CD14-positive monocyte (primary cell): ENCODE measurements at regions not wholly inside any gene's neighbourhood (a gene's known extent, or its start where the extent isn't known, plus 50 kb on each side); places are given as distances from the start of the nearest gene placed in this dataset.

Experiments used
- DNase-seq, 3 donors: peaks; one replicate each; pipeline ENCODE4 v3.0.0-alpha.2; 2011 to 2022
- H2AFZ ChIP-seq: 2 replicates; pipeline ENCODE4 v1.6.0; 2012; ENCODE audit warnings: mild to moderate bottlenecking, low read depth, low read length, inconsistent platforms; ENCODE audit not compliant: insufficient read depth, poor library complexity, severe bottlenecking
- H3K27ac ChIP-seq, 2 donors: 1 replicate in 1 of 2; 2 replicates in 1 of 2; pipeline ENCODE4 v1.5.1; 2012 to 2013; ENCODE audit warnings: low read length in 2 of 2, control low read depth in 1 of 2, inconsistent platforms in 1 of 2, low read depth in 1 of 2, mild to moderate bottlenecking in 1 of 2
- H3K27me3 ChIP-seq, 2 donors: one replicate each; pipeline versions ENCODE4 v1.6.0 to v1.6.1; 2011 to 2013; ENCODE audit warnings: low read length in 2 of 2; ENCODE audit not compliant: control insufficient read depth in 2 of 2, insufficient read depth in 2 of 2
- H3K36me3 ChIP-seq, 2 donors: replicated peaks in 1 of 2; 1 replicate in 1 of 2; 2 replicates in 1 of 2; pipeline versions ENCODE4 v1.5.1 to v1.6.1; 2012 to 2013; ENCODE audit warnings: low read length in 2 of 2, control low read depth in 1 of 2, inconsistent platforms in 1 of 2, mild to moderate bottlenecking in 1 of 2; ENCODE audit not compliant: insufficient read depth in 2 of 2, control insufficient read depth in 1 of 2
- H3K4me1 ChIP-seq, 2 donors: 1 replicate in 1 of 2; 2 replicates in 1 of 2; pipeline versions ENCODE4 v1.5.1 to v1.6.1; 2012 to 2013; ENCODE audit warnings: low read length in 2 of 2, control low read depth in 1 of 2, inconsistent platforms in 1 of 2, mild to moderate bottlenecking in 1 of 2, moderate library complexity in 1 of 2; ENCODE audit not compliant: insufficient read depth in 2 of 2, control insufficient read depth in 1 of 2
- H3K4me2 ChIP-seq: replicated peaks from 2 replicates; pipeline ENCODE3; 2012; ENCODE audit warnings: low read length, moderate library complexity, mild to moderate bottlenecking; ENCODE audit not compliant: poor library complexity, severe bottlenecking; ENCODE audit errors: extremely low read depth
- H3K4me3 ChIP-seq, 3 experiments: fragments of 200-600 bp in 1 of 3; sonication (generic) in 1 of 3; replicated peaks in 1 of 3; 1 replicate in 2 of 3; 2 replicates in 1 of 3; pipeline ENCODE4 v1.5.1; 2011 to 2013; ENCODE audit warnings: low read length in 3 of 3, mild to moderate bottlenecking in 3 of 3, control low read depth in 2 of 3, low read depth in 2 of 3, inconsistent platforms in 1 of 3, moderate library complexity in 1 of 3
- H3K79me2 ChIP-seq: 2 replicates; pipeline ENCODE4 v1.6.0; 2012; ENCODE audit warnings: mild to moderate bottlenecking, control low read depth, inconsistent platforms, low read length, moderate library complexity; ENCODE audit not compliant: insufficient read depth
- H3K9ac ChIP-seq: 2 replicates; pipeline ENCODE4 v1.6.0; 2017; ENCODE audit warnings: low read length, mild to moderate bottlenecking; ENCODE audit not compliant: insufficient read depth, poor library complexity, severe bottlenecking
- H3K9me3 ChIP-seq, 2 donors: replicated peaks in 1 of 2; 1 replicate in 1 of 2; 2 replicates in 1 of 2; pipeline versions ENCODE4 v1.5.1 to v1.6.1; 2012 to 2013; ENCODE audit warnings: low read length in 2 of 2, control low read depth in 1 of 2; ENCODE audit not compliant: control insufficient read depth in 1 of 2, insufficient read depth in 1 of 2
- H4K20me1 ChIP-seq: 2 replicates; pipeline ENCODE4 v1.6.0; 2012; ENCODE audit warnings: mild to moderate bottlenecking, low read length, control low read depth, moderate library complexity; ENCODE audit not compliant: insufficient read depth
- H3K27ac Mint-ChIP-seq, 7 donors: one replicate each; pipeline ENCODE4 v1.8.0; 2020; ENCODE audit warnings: mild to moderate bottlenecking in 7 of 7, mixed read lengths in 7 of 7, moderate library complexity in 6 of 7, inconsistent platforms in 2 of 7
- H3K27me3 Mint-ChIP-seq, 3 donors: one replicate each; pipeline ENCODE4 v1.8.0; 2021 to 2022; ENCODE audit warnings: low read depth in 3 of 3, mild to moderate bottlenecking in 3 of 3, mixed read lengths in 3 of 3, moderate library complexity in 3 of 3, inconsistent platforms in 1 of 3
- H3K36me3 Mint-ChIP-seq, 2 donors: one replicate each; pipeline ENCODE4 v1.8.0; 2020; ENCODE audit warnings: mixed read lengths in 2 of 2, inconsistent platforms in 1 of 2, mild to moderate bottlenecking in 1 of 2
- H3K4me1 Mint-ChIP-seq: one replicate; pipeline ENCODE4 v1.8.0; 2020; ENCODE audit warnings: mild to moderate bottlenecking, mixed read lengths
- H3K4me3 Mint-ChIP-seq, 2 donors: one replicate each; pipeline ENCODE4 v1.8.0; 2020; ENCODE audit warnings: mild to moderate bottlenecking in 2 of 2, mixed read lengths in 2 of 2, moderate library complexity in 1 of 2
- H3K9me3 Mint-ChIP-seq, 7 donors: one replicate each; pipeline ENCODE4 v1.8.0; 2020 to 2022; ENCODE audit warnings: mixed read lengths in 7 of 7, mild to moderate bottlenecking in 6 of 7, moderate library complexity in 6 of 7, inconsistent platforms in 2 of 7
- WGBS: methylation state at CpG from one replicate; pipeline ENCODE4 v1.1.5; 2013; ENCODE audit warnings: missing lambda C conversion rate; ENCODE audit not compliant: insufficient coverage; 5-methylcytosine and 5-hydroxymethylcytosine counted together
- intact Hi-C, 2 donors: fragments of 100-400 bp; cut with micrococcal nuclease; formaldehyde crosslinking; loops; one replicate each; pipeline versions ENCODE4 v1.15.0 to v1.15.1; 2023
- TF ChIP-seq, protein P1 (sequence below): fragments of 200-600 bp; IDR thresholded peaks from one replicate; pipeline ENCODE4 v1.8.0; 2022; ENCODE audit warnings: antibody characterized with exemption, mild to moderate bottlenecking

GRCh38 chr10:58994226-58995057, 182.0 kb upstream of the PHYHIPL start:
- Mint-ChIP-seq H3K27me3 (no peaks in the 10 kb centered on the region), H3K36me3 (no peaks in the 10 kb centered on the region), H3K27ac (no peak overlapping the region), H3K9me3 (peaks cover 0 to 16% (median 7%) of the 10 kb centered on the region in 7 donors), H3K4me1 (no peaks in the 10 kb centered on the region), H3K4me3 (no peak overlapping the region)
- H3K9me3 ChIP-seq: peaks cover 0 to 9% of the 10 kb centered on the region in 2 donors
- H3K36me3 ChIP-seq: no peaks in the 10 kb centered on the region
- intact Hi-C loops: no loop called here
- no peak for DNase-seq
- no peaks in the 10 kb centered on the region for H3K4me1 ChIP-seq
- no peak overlapping the region for H2AFZ ChIP-seq
- TF ChIP-seq, protein P1, sequence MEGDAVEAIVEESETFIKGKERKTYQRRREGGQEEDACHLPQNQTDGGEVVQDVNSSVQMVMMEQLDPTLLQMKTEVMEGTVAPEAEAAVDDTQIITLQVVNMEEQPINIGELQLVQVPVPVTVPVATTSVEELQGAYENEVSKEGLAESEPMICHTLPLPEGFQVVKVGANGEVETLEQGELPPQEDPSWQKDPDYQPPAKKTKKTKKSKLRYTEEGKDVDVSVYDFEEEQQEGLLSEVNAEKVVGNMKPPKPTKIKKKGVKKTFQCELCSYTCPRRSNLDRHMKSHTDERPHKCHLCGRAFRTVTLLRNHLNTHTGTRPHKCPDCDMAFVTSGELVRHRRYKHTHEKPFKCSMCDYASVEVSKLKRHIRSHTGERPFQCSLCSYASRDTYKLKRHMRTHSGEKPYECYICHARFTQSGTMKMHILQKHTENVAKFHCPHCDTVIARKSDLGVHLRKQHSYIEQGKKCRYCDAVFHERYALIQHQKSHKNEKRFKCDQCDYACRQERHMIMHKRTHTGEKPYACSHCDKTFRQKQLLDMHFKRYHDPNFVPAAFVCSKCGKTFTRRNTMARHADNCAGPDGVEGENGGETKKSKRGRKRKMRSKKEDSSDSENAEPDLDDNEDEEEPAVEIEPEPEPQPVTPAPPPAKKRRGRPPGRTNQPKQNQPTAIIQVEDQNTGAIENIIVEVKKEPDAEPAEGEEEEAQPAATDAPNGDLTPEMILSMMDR: no peak
- no peak overlapping the region for H3K9ac ChIP-seq
- no peak overlapping the region for H3K27ac ChIP-seq
- WGBS: 83% methylated on average over 1 of the region's 4 CpGs
- no peaks in the 10 kb centered on the region for H3K27me3 ChIP-seq
- no peaks in the 10 kb centered on the region for H4K20me1 ChIP-seq
- no peaks in the 10 kb centered on the region for H3K79me2 ChIP-seq
- H3K4me2 ChIP-seq: no peak overlapping the region
- H3K4me3 ChIP-seq: no peak overlapping the region

- Histone ChIP-seq H4K20me1 (no peaks in the 10 kb centered on the region), H3K4me2 (no peak overlapping the region), H3K4me1 (no peaks in the 10 kb centered on the region), H3K4me3 (no peak overlapping the region), H3K79me2 (no peaks in the 10 kb centered on the region), H3K9me3 (peaks cover 0 to 5% of the 10 kb centered on the region in 2 donors), H3K27ac (no peak overlapping the region), H3K36me3 (no peaks in the 10 kb centered on the region), H2AFZ (no peak overlapping the region), H3K27me3 (no peaks in the 10 kb centered on the region), H3K9ac (no peak overlapping the region)
- no peaks in the 10 kb centered on the region for H3K4me1 Mint-ChIP-seq
- no peak overlapping the region for H3K4me3 Mint-ChIP-seq
- DNase-seq: no peak
- H3K9me3 Mint-ChIP-seq: peaks cover 0 to 13% (median 5%) of the 10 kb centered on the region in 7 donors
- intact Hi-C loops: no loop called here
- no peak overlapping the region for H3K27ac Mint-ChIP-seq
- H3K27me3 Mint-ChIP-seq: no peaks in the 10 kb centered on the region
- 33% methylated on average over 3 of the region's 6 CpGs for WGBS
- H3K36me3 Mint-ChIP-seq: no peaks in the 10 kb centered on the region
- TF ChIP-seq, protein P1: no peak
Measured at GRCh38 chr10:58995058-58995596, 181.3 kb upstream of the PHYHIPL start.
